Left lung (tissue), 4 donors: ENCODE measurements at regions not wholly inside any gene's neighbourhood (a gene's known extent, or its start where the extent isn't known, plus 50 kb on each side); places are given as distances from the start of the nearest gene placed in this dataset.
"Not testable (repeated sequence)": the region's sequence is repeated elsewhere in the genome, so short reads cannot be mapped to it uniquely, and the experiment has no call there.

Source experiments
- ATAC-seq: fragments of 200-7000 bp; cut with Tn5 transposase; one replicate; pipeline ENCODE4 v1.9.1; 2020; ENCODE audit warnings: moderate library complexity
- DNase-seq, 4 donors: peaks; one replicate each; pipeline ENCODE4 v3.0.0-alpha.2; 2013 to 2020
- H3K27ac ChIP-seq, 2 donors: fragments of 200-600 bp; sonication (generic) in 1 of 2; one replicate each; pipeline versions ENCODE4 v1.5.0 to v1.8.0; 2020 to 2021
- H3K27me3 ChIP-seq, 2 donors: fragments of 200-600 bp; sonication (generic) in 1 of 2; one replicate each; pipeline versions ENCODE4 v1.5.0 to v1.8.0; 2020 to 2021
- H3K36me3 ChIP-seq, 2 donors: fragments of 200-600 bp; sonication (generic) in 1 of 2; one replicate each; pipeline versions ENCODE4 v1.5.0 to v1.8.0; 2020 to 2021
- H3K4me1 ChIP-seq, 2 donors: fragments of 200-600 bp; one replicate each; pipeline ENCODE4 v1.8.0; 2021
- H3K4me3 ChIP-seq, 2 donors: fragments of 200-600 bp; sonication (generic) in 1 of 2; one replicate each; pipeline versions ENCODE4 v1.5.0 to v1.8.0; 2020 to 2021; ENCODE audit warnings: mild to moderate bottlenecking in 1 of 2
- H3K9me3 ChIP-seq, 2 donors: fragments of 200-600 bp; sonication (generic) in 1 of 2; one replicate each; pipeline versions ENCODE4 v1.5.0 to v1.8.0; 2020 to 2021
- CTCF ChIP-seq, 2 donors: fragments of 200-600 bp; sonication (generic) in 1 of 2; IDR thresholded peaks; one replicate each; pipeline versions ENCODE4 v1.5.0 to v1.8.0; 2021; ENCODE audit warnings: antibody characterized with exemption in 2 of 2
- intact Hi-C, 2 donors: fragments of 100-400 bp; cut with DNase I; formaldehyde crosslinking; loops; one replicate each; pipeline versions ENCODE4 v1.11.2 to v1.14.2; 2022
- donor health status: DM: no; HTN: yes; CAD: no.
- donor health status: DM: no; HTN: no; CAD: no.

- intact Hi-C loops = no loop called here
- no peak overlapping the region for H3K4me3 ChIP-seq
- peak; percentile 3 for ATAC-seq
Measured at GRCh38 chr1:212515329-212515760, 82.6 kb downstream of the NENF start.

GRCh38 chr1:212516012-212516411 lies 83.3 kb downstream of the NENF start:
- H3K27ac ChIP-seq, intact Hi-C loops, H3K9me3 ChIP-seq, DNase-seq, ATAC-seq, H3K36me3 ChIP-seq, H3K4me3 ChIP-seq: not testable (repeated sequence)
- H3K4me1 ChIP-seq = peaks cover 14% of the 10 kb centered on the region in 2 donors
- H3K27me3 ChIP-seq = peaks cover 16 to 66% of the 10 kb centered on the region in 2 donors

More at GRCh38 chr1:212515329-212515760, 82.6 kb downstream of the NENF start:
- Histone ChIP-seq H3K4me1 (peaks cover 14% of the 10 kb centered on the region in 2 donors), H3K9me3 (no peaks in the 10 kb centered on the region), H3K27ac (no peak overlapping the region), H3K36me3 (no peaks in the 10 kb centered on the region), H3K27me3 (peaks cover 16 to 72% of the 10 kb centered on the region in 2 donors)
- DNase-seq = no peak
- TF ChIP-seq CTCF (IDR thresholded peaks at IDR 0.05) = no peak

- no peak for TF ChIP-seq CTCF (IDR thresholded peaks at IDR 0.05)
- ATAC-seq = peak; percentile 71
- intact Hi-C loops = no loop called here
Measured at GRCh38 chr1:212518188-212519054, 85.7 kb downstream of the NENF start.

DNA sequence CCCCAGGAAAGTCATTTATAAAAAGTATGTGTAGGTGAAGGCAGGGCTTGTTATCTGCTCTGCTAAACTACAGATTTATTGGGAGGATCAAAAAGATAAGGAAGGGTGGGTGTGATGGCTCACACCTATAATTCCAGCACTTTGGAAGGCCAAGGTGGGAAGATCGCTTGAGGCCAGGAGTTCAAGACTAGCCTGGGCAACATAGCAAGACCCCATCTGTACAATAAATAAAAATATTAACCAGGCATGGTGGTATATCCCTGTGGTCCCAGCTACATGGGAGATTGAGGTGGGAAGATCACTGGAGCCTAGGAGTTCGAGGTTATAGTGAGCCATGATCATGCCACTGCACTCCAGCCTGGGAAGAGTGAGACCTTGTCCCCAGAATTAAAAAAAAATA lies 86.4 kb downstream of the NENF start:
- no peaks in the 10 kb centered on the region for H3K9me3 ChIP-seq
- H3K4me3 ChIP-seq = no peak overlapping the region
- no peak overlapping the region for H3K27ac ChIP-seq
- no peak for DNase-seq
- H3K27me3 ChIP-seq = peaks cover 3 to 35% of the 10 kb centered on the region in 2 donors
- no peaks in the 10 kb centered on the region for H3K36me3 ChIP-seq
- no peak for ATAC-seq
- H3K4me1 ChIP-seq = peaks cover 7 to 8% of the 10 kb centered on the region in 2 donors
- TF ChIP-seq CTCF (IDR thresholded peaks at IDR 0.05) = no peak
- intact Hi-C loops = no loop called here

More at GRCh38 chr1:212518188-212519054, 85.7 kb downstream of the NENF start:
- Histone ChIP-seq H3K9me3 (no peaks in the 10 kb centered on the region), H3K27ac (no peak overlapping the region), H3K27me3 (peaks cover 3 to 42% of the 10 kb centered on the region in 2 donors), H3K4me3 (no peak overlapping the region), H3K36me3 (no peaks in the 10 kb centered on the region), H3K4me1 (peaks cover 14% of the 10 kb centered on the region in 2 donors)
- DNase-seq = peak; percentile 22 to 77 (median 65)

- ATAC-seq (no peak), DNase-seq (no peak)
- Histone ChIP-seq H3K9me3 (no peaks in the 10 kb centered on the region), H3K4me3 (no peak overlapping the region), H3K27me3 (peaks cover 3 to 23% of the 10 kb centered on the region in 2 donors), H3K27ac (no peak overlapping the region), H3K4me1 (no peaks in the 10 kb centered on the region), H3K36me3 (no peaks in the 10 kb centered on the region)
- intact Hi-C loops = no loop called here
- TF ChIP-seq CTCF (IDR thresholded peaks at IDR 0.05) = no peak
Measured at GRCh38 chr1:212520299-212520698, 87.6 kb downstream of the NENF start.
